HepG2 (cell line): ENCODE measurements at regions not wholly inside any gene's neighbourhood (a gene's known extent, or its start where the extent isn't known, plus 50 kb on each side); places are given as distances from the start of the nearest gene placed in this dataset.

Experiments
- EZH2 ChIP-seq: conservative IDR thresholded peaks from 2 replicates; pipeline ENCODE4 v1.6.1; 2012; ENCODE audit warnings: mild to moderate bottlenecking, low read depth, low read length, moderate library complexity
- KDM1A ChIP-seq: IDR thresholded peaks from 2 replicates; pipeline ENCODE4 v1.6.1; 2016; ENCODE audit warnings: missing compliant biosample characterization
- KDM5A ChIP-seq: fragments of 200-600 bp; sonication (generic); IDR thresholded peaks from 2 replicates; pipeline ENCODE4 v1.7.0; 2018; ENCODE audit warnings: antibody characterized with exemption, mild to moderate bottlenecking, low read length, borderline replicate concordance
- NBN ChIP-seq: fragments of 450-650 bp; conservative IDR thresholded peaks from 2 replicates; pipeline ENCODE4 v1.6.1; 2017
- NFATC3 ChIP-seq: sonication (generic); formaldehyde crosslinking; IDR thresholded peaks from 2 replicates; pipeline ENCODE4 v1.5.1; 2020; ENCODE audit warnings: mild to moderate bottlenecking, missing genetic modification reagents
- PRPF4 ChIP-seq: fragments of 200-400 bp; formaldehyde crosslinking; IDR thresholded peaks from 2 replicates; pipeline ENCODE4 v1.6.1; 2016; ENCODE audit warnings: low read length, low read depth; ENCODE audit not compliant: poor library complexity, severe bottlenecking
- RFX5 ChIP-seq: IDR thresholded peaks from 2 replicates; pipeline ENCODE4 v1.6.1; 2011; ENCODE audit warnings: low read depth, low read length, improper control_type of control experiment
- SPEN ChIP-seq: sonication (generic); formaldehyde crosslinking; IDR thresholded peaks from 2 replicates; pipeline ENCODE4 v1.5.1; 2020; ENCODE audit warnings: low read depth, mild to moderate bottlenecking, missing genetic modification reagents
- ZBTB20 ChIP-seq: sonication (generic); formaldehyde crosslinking; IDR thresholded peaks from 2 replicates; pipeline ENCODE4 v1.8.1; 2023; ENCODE audit warnings: missing genetic modification reagents, low read depth, mild to moderate bottlenecking, borderline replicate concordance
- ZNF446 ChIP-seq: sonication (generic); formaldehyde crosslinking; IDR thresholded peaks from 2 replicates; pipeline ENCODE4 v1.5.0; 2020; ENCODE audit warnings: mild to moderate bottlenecking, missing genetic modification reagents
- TF ChIP-seq, protein P1 (sequence below): sonication (generic); formaldehyde crosslinking; IDR thresholded peaks from 2 replicates; pipeline ENCODE4 v1.5.1; 2020; ENCODE audit warnings: missing genetic modification reagents, mild to moderate bottlenecking, borderline replicate concordance
- TF ChIP-seq, protein P2 (sequence below): sonication (generic); formaldehyde crosslinking; conservative IDR thresholded peaks from 2 replicates; pipeline ENCODE4 v1.4.0; 2020; ENCODE audit warnings: missing genetic modification reagents
- TF ChIP-seq, protein P3 (sequence below): sonication (generic); formaldehyde crosslinking; IDR thresholded peaks from 2 replicates; pipeline ENCODE4 v1.9.0; 2021; ENCODE audit warnings: missing genetic modification reagents, borderline replicate concordance
- TF ChIP-seq, protein P4 (sequence below): sonication (generic); formaldehyde crosslinking; IDR thresholded peaks from 2 replicates; pipeline ENCODE4 v1.5.0; 2020; ENCODE audit warnings: mild to moderate bottlenecking, missing genetic modification reagents, moderate library complexity

DNA sequence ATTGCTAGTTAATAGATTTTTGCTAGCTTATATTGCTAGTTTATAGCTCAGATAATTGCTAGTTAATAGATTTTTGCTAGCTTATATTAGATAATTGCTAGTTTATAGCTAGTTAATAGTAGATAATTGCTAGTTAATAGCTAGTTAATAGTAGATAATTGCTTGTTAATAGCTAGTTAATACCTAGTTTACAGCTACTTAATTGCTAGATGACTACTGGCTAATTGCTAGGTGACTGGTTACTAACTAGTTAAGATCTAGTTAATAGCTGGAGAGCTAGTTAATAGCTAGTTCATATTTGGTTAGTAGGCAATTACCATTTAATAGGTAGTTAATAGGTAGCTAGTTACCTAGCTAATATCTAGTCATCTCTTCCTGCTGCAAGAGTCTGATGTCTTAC, 633.8 kb upstream of the CT83 start:
- TF ChIP-seq, protein P1, sequence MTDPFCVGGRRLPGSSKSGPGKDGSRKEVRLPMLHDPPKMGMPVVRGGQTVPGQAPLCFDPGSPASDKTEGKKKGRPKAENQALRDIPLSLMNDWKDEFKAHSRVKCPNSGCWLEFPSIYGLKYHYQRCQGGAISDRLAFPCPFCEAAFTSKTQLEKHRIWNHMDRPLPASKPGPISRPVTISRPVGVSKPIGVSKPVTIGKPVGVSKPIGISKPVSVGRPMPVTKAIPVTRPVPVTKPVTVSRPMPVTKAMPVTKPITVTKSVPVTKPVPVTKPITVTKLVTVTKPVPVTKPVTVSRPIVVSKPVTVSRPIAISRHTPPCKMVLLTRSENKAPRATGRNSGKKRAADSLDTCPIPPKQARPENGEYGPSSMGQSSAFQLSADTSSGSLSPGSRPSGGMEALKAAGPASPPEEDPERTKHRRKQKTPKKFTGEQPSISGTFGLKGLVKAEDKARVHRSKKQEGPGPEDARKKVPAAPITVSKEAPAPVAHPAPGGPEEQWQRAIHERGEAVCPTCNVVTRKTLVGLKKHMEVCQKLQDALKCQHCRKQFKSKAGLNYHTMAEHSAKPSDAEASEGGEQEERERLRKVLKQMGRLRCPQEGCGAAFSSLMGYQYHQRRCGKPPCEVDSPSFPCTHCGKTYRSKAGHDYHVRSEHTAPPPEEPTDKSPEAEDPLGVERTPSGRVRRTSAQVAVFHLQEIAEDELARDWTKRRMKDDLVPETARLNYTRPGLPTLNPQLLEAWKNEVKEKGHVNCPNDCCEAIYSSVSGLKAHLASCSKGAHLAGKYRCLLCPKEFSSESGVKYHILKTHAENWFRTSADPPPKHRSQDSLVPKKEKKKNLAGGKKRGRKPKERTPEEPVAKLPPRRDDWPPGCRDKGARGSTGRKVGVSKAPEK = no peak
- TF ChIP-seq KDM1A (CRISPR knock-in tag) (no peak), PRPF4 (no peak), ZBTB20 (CRISPR knock-in tag) (no peak), RFX5 (no peak), KDM5A (no peak), NBN (no peak), SPEN (CRISPR knock-in tag) (no peak), NFATC3 (no peak), ZNF446 (CRISPR knock-in tag) (no peak), EZH2 (no peak)
- TF ChIP-seq, protein P2, sequence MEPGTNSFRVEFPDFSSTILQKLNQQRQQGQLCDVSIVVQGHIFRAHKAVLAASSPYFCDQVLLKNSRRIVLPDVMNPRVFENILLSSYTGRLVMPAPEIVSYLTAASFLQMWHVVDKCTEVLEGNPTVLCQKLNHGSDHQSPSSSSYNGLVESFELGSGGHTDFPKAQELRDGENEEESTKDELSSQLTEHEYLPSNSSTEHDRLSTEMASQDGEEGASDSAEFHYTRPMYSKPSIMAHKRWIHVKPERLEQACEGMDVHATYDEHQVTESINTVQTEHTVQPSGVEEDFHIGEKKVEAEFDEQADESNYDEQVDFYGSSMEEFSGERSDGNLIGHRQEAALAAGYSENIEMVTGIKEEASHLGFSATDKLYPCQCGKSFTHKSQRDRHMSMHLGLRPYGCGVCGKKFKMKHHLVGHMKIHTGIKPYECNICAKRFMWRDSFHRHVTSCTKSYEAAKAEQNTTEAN (CRISPR knock-in tag) = no peak
- TF ChIP-seq, protein P3, sequence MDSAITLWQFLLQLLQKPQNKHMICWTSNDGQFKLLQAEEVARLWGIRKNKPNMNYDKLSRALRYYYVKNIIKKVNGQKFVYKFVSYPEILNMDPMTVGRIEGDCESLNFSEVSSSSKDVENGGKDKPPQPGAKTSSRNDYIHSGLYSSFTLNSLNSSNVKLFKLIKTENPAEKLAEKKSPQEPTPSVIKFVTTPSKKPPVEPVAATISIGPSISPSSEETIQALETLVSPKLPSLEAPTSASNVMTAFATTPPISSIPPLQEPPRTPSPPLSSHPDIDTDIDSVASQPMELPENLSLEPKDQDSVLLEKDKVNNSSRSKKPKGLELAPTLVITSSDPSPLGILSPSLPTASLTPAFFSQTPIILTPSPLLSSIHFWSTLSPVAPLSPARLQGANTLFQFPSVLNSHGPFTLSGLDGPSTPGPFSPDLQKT (CRISPR knock-in tag) = no peak
- TF ChIP-seq, protein P4, sequence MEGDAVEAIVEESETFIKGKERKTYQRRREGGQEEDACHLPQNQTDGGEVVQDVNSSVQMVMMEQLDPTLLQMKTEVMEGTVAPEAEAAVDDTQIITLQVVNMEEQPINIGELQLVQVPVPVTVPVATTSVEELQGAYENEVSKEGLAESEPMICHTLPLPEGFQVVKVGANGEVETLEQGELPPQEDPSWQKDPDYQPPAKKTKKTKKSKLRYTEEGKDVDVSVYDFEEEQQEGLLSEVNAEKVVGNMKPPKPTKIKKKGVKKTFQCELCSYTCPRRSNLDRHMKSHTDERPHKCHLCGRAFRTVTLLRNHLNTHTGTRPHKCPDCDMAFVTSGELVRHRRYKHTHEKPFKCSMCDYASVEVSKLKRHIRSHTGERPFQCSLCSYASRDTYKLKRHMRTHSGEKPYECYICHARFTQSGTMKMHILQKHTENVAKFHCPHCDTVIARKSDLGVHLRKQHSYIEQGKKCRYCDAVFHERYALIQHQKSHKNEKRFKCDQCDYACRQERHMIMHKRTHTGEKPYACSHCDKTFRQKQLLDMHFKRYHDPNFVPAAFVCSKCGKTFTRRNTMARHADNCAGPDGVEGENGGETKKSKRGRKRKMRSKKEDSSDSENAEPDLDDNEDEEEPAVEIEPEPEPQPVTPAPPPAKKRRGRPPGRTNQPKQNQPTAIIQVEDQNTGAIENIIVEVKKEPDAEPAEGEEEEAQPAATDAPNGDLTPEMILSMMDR = no peak
